ENCODE measurements at regions not wholly inside any gene's neighbourhood (a gene's known extent, or its start where the extent isn't known, plus 50 kb on each side); places are given as distances from the start of the nearest gene placed in this dataset.
A peak's percentile ranks its signal among the peaks of the same experiment; 100 is the strongest.

DNA sequence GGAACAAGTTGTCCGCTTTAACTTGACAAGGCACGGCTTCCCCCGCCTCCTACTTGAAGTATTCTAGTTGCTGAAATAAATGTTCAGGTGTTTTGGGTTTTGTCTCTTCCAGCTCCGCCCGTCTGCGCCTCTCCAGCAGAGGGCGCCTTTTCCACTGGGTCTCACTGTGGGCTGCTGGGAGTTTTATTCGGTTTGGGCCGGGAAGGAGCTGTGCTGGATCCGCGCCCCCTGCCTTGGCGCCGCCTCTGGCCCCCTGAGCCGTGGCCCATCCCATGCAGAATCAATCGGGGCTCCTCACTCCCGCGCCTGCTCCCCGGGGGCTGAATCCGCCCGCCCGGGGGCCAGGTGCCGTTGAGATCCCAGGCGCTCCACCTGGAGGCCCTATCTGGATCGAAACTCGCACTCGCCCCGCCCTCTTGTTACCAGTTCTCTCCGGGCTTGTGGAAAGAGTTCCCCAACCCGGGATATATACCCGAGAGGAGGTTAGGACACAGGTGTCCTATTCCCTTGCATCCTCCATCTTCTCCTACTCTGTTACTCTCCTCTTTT lies 51.0 kb upstream of the TCF21 start (continued):
- TF ChIP-seq PTRF (tag; IDR thresholded peaks at IDR 0.05) (no peak), POLR3A (IDR thresholded peaks at IDR 0.05; ENCODE audit: borderline replicate concordance, extremely low read depth, insufficient read depth, insufficient read length) (no peak), CTBP1 (IDR thresholded peaks at IDR 0.05; ENCODE audit: borderline replicate concordance) (peak; percentile 76), CCNT2 (IDR thresholded peaks at IDR 0.05; ENCODE audit: borderline replicate concordance, extremely low read depth, insufficient read length, low read depth, low read length) (peak; percentile 24), CBX5 (IDR thresholded peaks at IDR 0.05; ENCODE audit: borderline replicate concordance, low read depth) (no peak), HNRNPL (IDR thresholded peaks at IDR 0.05; ENCODE audit: low read depth, low read length) (no peak), CXXC5 (CRISPR knock-in tag; IDR thresholded peaks at IDR 0.05) (0 out of 2 replicates have a peak, but pooled peaks have one; percentile 24), NRF1 (conservative IDR thresholded peaks at IDR 0.05 in 1 of 2, IDR thresholded peaks at IDR 0.05 in 1 of 2) (peak; percentile 47; a peak in 3 of 4 replicates), KDM2B (CRISPR knock-in tag; IDR thresholded peaks at IDR 0.05) (0 out of 2 replicates have a peak, but pooled peaks have one; percentile 22), MED1 (CRISPR knock-in tag; IDR thresholded peaks at IDR 0.05; ENCODE audit: borderline replicate concordance) (no peak), FOXA1 (IDR thresholded peaks at IDR 0.05; ENCODE audit: borderline replicate concordance) (no peak), MAZ (CRISPR knock-in tag; conservative IDR thresholded peaks at IDR 0.05 in 1 of 2, IDR thresholded peaks at IDR 0.05 in 1 of 2) (peak; percentile 25 to 82; a peak in 2 of 4 replicates)
- TF ChIP-seq, protein P1, sequence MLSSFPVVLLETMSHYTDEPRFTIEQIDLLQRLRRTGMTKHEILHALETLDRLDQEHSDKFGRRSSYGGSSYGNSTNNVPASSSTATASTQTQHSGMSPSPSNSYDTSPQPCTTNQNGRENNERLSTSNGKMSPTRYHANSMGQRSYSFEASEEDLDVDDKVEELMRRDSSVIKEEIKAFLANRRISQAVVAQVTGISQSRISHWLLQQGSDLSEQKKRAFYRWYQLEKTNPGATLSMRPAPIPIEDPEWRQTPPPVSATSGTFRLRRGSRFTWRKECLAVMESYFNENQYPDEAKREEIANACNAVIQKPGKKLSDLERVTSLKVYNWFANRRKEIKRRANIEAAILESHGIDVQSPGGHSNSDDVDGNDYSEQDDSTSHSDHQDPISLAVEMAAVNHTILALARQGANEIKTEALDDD (IDR thresholded peaks at IDR 0.05): no peak
- TF ChIP-seq, protein P2, sequence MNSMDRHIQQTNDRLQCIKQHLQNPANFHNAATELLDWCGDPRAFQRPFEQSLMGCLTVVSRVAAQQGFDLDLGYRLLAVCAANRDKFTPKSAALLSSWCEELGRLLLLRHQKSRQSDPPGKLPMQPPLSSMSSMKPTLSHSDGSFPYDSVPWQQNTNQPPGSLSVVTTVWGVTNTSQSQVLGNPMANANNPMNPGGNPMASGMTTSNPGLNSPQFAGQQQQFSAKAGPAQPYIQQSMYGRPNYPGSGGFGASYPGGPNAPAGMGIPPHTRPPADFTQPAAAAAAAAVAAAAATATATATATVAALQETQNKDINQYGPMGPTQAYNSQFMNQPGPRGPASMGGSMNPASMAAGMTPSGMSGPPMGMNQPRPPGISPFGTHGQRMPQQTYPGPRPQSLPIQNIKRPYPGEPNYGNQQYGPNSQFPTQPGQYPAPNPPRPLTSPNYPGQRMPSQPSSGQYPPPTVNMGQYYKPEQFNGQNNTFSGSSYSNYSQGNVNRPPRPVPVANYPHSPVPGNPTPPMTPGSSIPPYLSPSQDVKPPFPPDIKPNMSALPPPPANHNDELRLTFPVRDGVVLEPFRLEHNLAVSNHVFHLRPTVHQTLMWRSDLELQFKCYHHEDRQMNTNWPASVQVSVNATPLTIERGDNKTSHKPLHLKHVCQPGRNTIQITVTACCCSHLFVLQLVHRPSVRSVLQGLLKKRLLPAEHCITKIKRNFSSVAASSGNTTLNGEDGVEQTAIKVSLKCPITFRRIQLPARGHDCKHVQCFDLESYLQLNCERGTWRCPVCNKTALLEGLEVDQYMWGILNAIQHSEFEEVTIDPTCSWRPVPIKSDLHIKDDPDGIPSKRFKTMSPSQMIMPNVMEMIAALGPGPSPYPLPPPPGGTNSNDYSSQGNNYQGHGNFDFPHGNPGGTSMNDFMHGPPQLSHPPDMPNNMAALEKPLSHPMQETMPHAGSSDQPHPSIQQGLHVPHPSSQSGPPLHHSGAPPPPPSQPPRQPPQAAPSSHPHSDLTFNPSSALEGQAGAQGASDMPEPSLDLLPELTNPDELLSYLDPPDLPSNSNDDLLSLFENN (IDR thresholded peaks at IDR 0.05; ENCODE audit: low read depth in 2 of 2, low read length in 2 of 2): no peak
- TF ChIP-seq, protein P3, sequence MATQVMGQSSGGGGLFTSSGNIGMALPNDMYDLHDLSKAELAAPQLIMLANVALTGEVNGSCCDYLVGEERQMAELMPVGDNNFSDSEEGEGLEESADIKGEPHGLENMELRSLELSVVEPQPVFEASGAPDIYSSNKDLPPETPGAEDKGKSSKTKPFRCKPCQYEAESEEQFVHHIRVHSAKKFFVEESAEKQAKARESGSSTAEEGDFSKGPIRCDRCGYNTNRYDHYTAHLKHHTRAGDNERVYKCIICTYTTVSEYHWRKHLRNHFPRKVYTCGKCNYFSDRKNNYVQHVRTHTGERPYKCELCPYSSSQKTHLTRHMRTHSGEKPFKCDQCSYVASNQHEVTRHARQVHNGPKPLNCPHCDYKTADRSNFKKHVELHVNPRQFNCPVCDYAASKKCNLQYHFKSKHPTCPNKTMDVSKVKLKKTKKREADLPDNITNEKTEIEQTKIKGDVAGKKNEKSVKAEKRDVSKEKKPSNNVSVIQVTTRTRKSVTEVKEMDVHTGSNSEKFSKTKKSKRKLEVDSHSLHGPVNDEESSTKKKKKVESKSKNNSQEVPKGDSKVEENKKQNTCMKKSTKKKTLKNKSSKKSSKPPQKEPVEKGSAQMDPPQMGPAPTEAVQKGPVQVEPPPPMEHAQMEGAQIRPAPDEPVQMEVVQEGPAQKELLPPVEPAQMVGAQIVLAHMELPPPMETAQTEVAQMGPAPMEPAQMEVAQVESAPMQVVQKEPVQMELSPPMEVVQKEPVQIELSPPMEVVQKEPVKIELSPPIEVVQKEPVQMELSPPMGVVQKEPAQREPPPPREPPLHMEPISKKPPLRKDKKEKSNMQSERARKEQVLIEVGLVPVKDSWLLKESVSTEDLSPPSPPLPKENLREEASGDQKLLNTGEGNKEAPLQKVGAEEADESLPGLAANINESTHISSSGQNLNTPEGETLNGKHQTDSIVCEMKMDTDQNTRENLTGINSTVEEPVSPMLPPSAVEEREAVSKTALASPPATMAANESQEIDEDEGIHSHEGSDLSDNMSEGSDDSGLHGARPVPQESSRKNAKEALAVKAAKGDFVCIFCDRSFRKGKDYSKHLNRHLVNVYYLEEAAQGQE (IDR thresholded peaks at IDR 0.05; ENCODE audit: borderline replicate concordance): peak; percentile 65
- TF ChIP-seq, protein P3 (CRISPR knock-in tag; IDR thresholded peaks at IDR 0.05; ENCODE audit: low read depth): no peak

All from K562 (cell line).